AML-193 (cell line): ENCODE measurements at regions not wholly inside any gene's neighbourhood (a gene's known extent, or its start where the extent isn't known, plus 50 kb on each side); places are given as distances from the start of the nearest gene placed in this dataset.
"Not testable (repeated sequence)": the region's sequence is repeated elsewhere in the genome, so short reads cannot be mapped to it uniquely, and the experiment has no call there.

Source experiments
- DNase-seq, 2 experiments: peaks; one replicate each; lab custom pipeline; 2025; lab: John Stamatoyannopoulos, UW

- DNase-seq: no peak
These were observed 368.2 kb upstream of the NPVF start for GRCh38 chr7:25596443-25596842.

DNA sequence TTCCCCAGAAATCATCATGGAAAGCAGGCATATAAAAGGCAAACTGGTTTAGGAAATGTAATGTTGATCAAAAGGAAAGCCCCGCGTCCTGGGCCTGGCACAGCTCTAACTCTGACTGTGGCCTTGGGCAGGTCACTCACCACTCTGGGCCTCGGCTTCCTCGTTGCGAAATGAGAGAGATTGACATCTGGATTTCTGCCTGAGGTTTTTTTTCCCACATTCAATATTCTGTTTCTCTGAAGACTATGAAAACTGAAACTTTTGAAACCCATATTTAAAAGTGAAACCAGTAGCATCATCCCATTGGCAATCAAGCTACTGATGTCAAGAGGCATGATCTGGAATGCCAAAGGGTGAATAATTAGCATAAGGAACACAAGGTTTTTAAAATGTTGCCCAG is 369.7 kb upstream of the NPVF start:
- no peak for DNase-seq

- no peak for DNase-seq
These were observed 370.5 kb upstream of the NPVF start for GRCh38 chr7:25598765-25599164.

GRCh38 chr7:25600262-25600920 is 372.1 kb upstream of the NPVF start:
- DNase-seq: no peak

- not testable (repeated sequence) for DNase-seq
These were observed 374.6 kb upstream of the NPVF start for GRCh38 chr7:25602730-25603426.

DNA sequence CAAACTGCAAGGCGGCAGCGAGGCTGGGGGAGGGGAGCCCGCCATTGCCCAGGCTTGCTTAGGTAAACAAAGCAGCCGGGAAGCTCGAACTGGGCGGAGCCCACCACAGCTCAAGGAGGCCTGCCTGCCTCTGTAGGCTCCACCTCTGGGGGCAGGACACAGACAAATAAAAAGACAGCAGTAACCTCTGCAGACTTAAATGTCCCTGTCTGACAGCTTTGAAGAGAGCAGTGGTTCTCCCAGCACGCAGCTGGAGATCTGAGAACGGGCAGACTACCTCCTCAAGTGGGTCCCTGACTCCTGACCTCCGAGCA is 375.1 kb upstream of the NPVF start:
- not testable (repeated sequence) for DNase-seq

- no peak for DNase-seq
These were observed 382.9 kb upstream of the NPVF start for GRCh38 chr7:25611196-25611595.

GRCh38 chr7:25613912-25614311 is 385.6 kb upstream of the NPVF start:
- no peak for DNase-seq

DNA sequence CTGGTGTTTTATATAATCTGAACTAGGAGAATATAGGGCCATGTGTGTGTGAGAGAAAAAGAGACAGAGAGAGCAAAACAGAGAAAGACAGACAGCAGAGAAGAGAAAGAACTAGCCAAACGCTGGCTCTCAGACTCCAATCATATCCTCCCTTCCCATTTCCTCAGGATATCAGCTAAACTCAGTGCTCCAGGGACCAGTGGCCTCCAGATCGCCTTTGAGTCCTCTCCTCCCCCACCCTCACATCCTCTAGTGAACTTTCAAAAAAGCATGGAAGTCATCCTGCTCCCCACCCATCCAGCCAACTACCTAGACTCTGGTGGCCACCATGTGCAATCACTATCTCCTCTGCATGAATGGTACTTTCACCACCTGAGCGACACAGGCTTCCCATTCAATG is 386.1 kb upstream of the NPVF start:
- DNase-seq: no peak

DNA sequence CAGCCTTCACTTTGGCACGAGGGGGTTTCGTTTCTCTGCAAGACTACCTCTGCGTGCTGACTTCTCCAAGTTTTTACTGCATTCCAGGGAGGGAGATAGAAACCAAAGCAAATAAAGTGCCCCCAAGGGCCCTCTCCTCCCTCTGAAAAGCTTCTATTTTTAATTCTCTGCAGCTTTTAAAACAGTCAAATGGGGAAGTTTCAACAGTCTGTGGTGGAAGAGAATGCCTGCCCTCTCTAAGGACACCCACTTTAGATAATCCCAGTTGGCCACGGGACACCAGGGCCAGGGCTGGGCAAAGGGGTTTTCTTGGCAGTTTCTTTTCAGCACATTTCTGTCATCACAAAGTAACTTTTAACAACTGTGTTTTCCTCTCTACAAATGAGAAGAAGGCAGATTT is 386.7 kb upstream of the NPVF start:
- peak in 1 of 2 experiments; percentile 34 for DNase-seq

GRCh38 chr7:25615593-25615992 is 387.3 kb upstream of the NPVF start:
- no peak for DNase-seq

- no peak for DNase-seq
These were observed 388.9 kb upstream of the NPVF start for GRCh38 chr7:25617214-25617613.

- DNase-seq: no peak
These were observed 389.4 kb upstream of the NPVF start for GRCh38 chr7:25617673-25618072.

DNA sequence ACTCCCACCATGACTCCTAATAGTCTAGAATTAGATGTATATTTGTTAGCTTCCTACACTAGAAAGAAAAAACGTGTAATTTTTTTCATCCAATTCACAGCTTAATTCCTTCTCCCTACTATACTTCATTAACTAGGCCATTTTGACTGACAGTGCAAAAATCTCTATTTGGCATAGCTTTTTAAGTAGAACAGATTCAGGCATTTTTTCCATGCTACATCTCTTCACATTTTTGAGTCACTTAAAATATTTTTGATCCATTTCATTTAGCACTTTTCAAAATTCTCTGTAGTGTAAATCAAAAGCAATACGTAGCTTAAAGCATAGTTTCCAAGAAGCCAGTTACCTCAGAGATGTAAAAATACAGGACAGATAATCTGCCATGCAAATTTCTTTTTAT is 391.1 kb upstream of the NPVF start:
- no peak for DNase-seq

GRCh38 chr7:25619963-25620799 is 391.9 kb upstream of the NPVF start:
- peak; percentile 22 to 24 for DNase-seq

GRCh38 chr7:25621993-25622392 is 393.7 kb upstream of the NPVF start:
- DNase-seq: no peak

- no peak for DNase-seq
These were observed 394.4 kb upstream of the NPVF start for GRCh38 chr7:25622695-25623094.

DNA sequence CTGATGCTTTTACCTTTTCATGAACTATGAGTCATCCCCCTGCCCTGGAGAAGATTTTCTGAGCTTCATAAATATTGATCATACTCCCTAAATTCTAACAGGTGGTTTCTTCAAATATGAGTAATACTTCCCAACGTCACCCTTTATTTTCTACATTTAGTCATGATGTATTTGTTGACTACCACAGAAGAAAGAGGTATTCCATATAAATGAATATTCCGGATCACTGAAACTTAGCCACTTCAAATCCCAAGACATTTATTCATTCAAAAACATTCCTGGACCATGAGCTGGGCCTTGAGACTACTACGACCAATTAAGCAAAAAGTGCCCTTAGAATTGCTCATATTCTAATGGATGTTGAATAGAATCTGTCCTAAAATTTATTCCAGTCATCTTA is 395.8 kb upstream of the NPVF start:
- DNase-seq: no peak

GRCh38 chr7:25624833-25625232 is 396.5 kb upstream of the NPVF start:
- DNase-seq: no peak

GRCh38 chr7:25625306-25625992 is 397.2 kb upstream of the NPVF start:
- no peak for DNase-seq

GRCh38 chr7:25626451-25627131 is 398.3 kb upstream of the NPVF start:
- no peak for DNase-seq

- DNase-seq: no peak
These were observed 400.2 kb upstream of the NPVF start for GRCh38 chr7:25628446-25628845.
